ENCODE measurements at regions not wholly inside any gene's neighbourhood (a gene's known extent, or its start where the extent isn't known, plus 50 kb on each side); places are given as distances from the start of the nearest gene placed in this dataset.

GRCh38 chr12:58097741-58098140 lies 156.4 kb downstream of the ATP23 start:
- TF ChIP-seq CTCF (IDR thresholded peaks at IDR 0.05; ENCODE audit: low read depth, low read length, missing input control): no peak
- TF ChIP-seq YY1 (IDR thresholded peaks at IDR 0.05): no peak
- no peak for TF ChIP-seq RAD21 (IDR thresholded peaks at IDR 0.05)
- TF ChIP-seq EGR1 (IDR thresholded peaks at IDR 0.05; ENCODE audit: low read depth in 2 of 2): no peak
- TF ChIP-seq SP1 (IDR thresholded peaks at IDR 0.05): no peak
- TF ChIP-seq REST (IDR thresholded peaks at IDR 0.05): no peak
- no peak for TF ChIP-seq ATF3 (IDR thresholded peaks at IDR 0.05)
- TF ChIP-seq MAX (IDR thresholded peaks at IDR 0.05): no peak
- no peak for TF ChIP-seq GABPA (IDR thresholded peaks at IDR 0.05 in 1 of 2, conservative IDR thresholded peaks at IDR 0.05 in 1 of 2)
- no peak for TF ChIP-seq TAF1 (conservative IDR thresholded peaks at IDR 0.05)
- no peak for TF ChIP-seq NR2F2 (IDR thresholded peaks at IDR 0.05)

Data from liver (tissue), 3 donors.